Keratinocyte (primary cell): ENCODE measurements at regions not wholly inside any gene's neighbourhood (a gene's known extent, or its start where the extent isn't known, plus 50 kb on each side); places are given as distances from the start of the nearest gene placed in this dataset.

Experiments
- DNase-seq: peaks from one replicate; pipeline ENCODE4 v3.0.0-alpha.2; 2011; ENCODE audit warnings: low read depth, missing footprints, low spot score
- FAIRE-seq: peaks from 2 replicates; lab custom pipeline; 2011; peaks lifted over from hg19 to GRCh38; lab: Jason Lieb, UNC
- H2AFZ ChIP-seq: 2 replicates; pipeline ENCODE4 v1.6.0; 2012; ENCODE audit warnings: low read length, control low read depth, inconsistent platforms; ENCODE audit not compliant: control insufficient read depth
- H3K27ac ChIP-seq: 2 replicates; pipeline ENCODE4 v1.5.1; 2011; ENCODE audit warnings: low read length; ENCODE audit not compliant: control insufficient read depth, insufficient read depth
- H3K27me3 ChIP-seq: 3 replicates; pipeline ENCODE4 v1.6.0; 2011; ENCODE audit warnings: low read length; ENCODE audit not compliant: control insufficient read depth, insufficient read depth; ENCODE audit errors: extremely low read depth
- H3K36me3 ChIP-seq, 2 experiments: 2 replicates in 1 of 2; 3 replicates in 1 of 2; pipeline ENCODE4 v1.5.1; 2011; ENCODE audit warnings: low read length in 2 of 2, mild to moderate bottlenecking in 1 of 2; ENCODE audit not compliant: control insufficient read depth in 2 of 2, insufficient read depth in 2 of 2; ENCODE audit errors: extremely low read depth in 1 of 2
- H3K4me1 ChIP-seq: 3 replicates; pipeline ENCODE4 v1.5.1; 2011; ENCODE audit warnings: low read length; ENCODE audit not compliant: control insufficient read depth, insufficient read depth; ENCODE audit errors: extremely low read depth
- H3K4me2 ChIP-seq: 3 replicates; pipeline ENCODE4 v1.6.0; 2011; ENCODE audit warnings: low read depth, low read length; ENCODE audit not compliant: control insufficient read depth, insufficient read depth; ENCODE audit errors: extremely low read depth
- H3K4me3 ChIP-seq, 3 experiments: fragments of 200-600 bp in 1 of 3; sonication (generic) in 1 of 3; 2 replicates in 2 of 3; 3 replicates in 1 of 3; pipeline ENCODE4 v1.5.1; 2011 to 2016; ENCODE audit warnings: low read length in 3 of 3, mild to moderate bottlenecking in 3 of 3, control low read depth in 2 of 3, inconsistent platforms in 1 of 3, low read depth in 1 of 3, mixed read lengths in 1 of 3, mixed run types in 1 of 3, moderate library complexity in 1 of 3; ENCODE audit not compliant: control insufficient read depth in 2 of 3, insufficient read depth in 2 of 3; ENCODE audit errors: extremely low read depth in 1 of 3
- H3K79me2 ChIP-seq: 2 replicates; pipeline ENCODE4 v1.6.0; 2012; ENCODE audit warnings: low read length; ENCODE audit not compliant: control insufficient read depth, insufficient read depth
- H3K9ac ChIP-seq: 3 replicates; pipeline ENCODE4 v1.6.0; 2011; ENCODE audit warnings: low read length; ENCODE audit not compliant: control insufficient read depth, insufficient read depth; ENCODE audit errors: extremely low read depth
- H3K9me1 ChIP-seq: 3 replicates; pipeline ENCODE4 v1.6.0; 2011; ENCODE audit warnings: low read length; ENCODE audit not compliant: control insufficient read depth, insufficient read depth; ENCODE audit errors: extremely low read depth
- H3K9me3 ChIP-seq: 2 replicates; pipeline ENCODE4 v1.5.1; 2012; ENCODE audit warnings: low read depth, low read length; ENCODE audit not compliant: control insufficient read depth
- H4K20me1 ChIP-seq: 3 replicates; pipeline ENCODE4 v1.6.0; 2011; ENCODE audit warnings: low read length; ENCODE audit not compliant: control insufficient read depth, insufficient read depth; ENCODE audit errors: extremely low read depth
- CTCF ChIP-seq, 3 experiments: IDR thresholded peaks in 1 of 3; conservative IDR thresholded peaks in 1 of 3; optimal IDR thresholded peaks in 1 of 3; 2 replicates in 2 of 3; 3 replicates in 1 of 3; pipeline versions ENCODE3 to v1.5.1; 2011; ENCODE audit warnings: low read length in 3 of 3, mild to moderate bottlenecking in 3 of 3, moderate library complexity in 2 of 3, control low read depth in 1 of 3, inconsistent platforms in 1 of 3; ENCODE audit not compliant: insufficient read depth in 2 of 3; ENCODE audit errors: extremely low read depth in 1 of 3
- EZH2 ChIP-seq: IDR thresholded peaks from one replicate; pipeline ENCODE4 v1.6.1; 2012; ENCODE audit warnings: inconsistent platforms, mild to moderate bottlenecking, low read length, moderate library complexity
- dilution Hi-C: fragments of 300-500 bp; cut with MboI; formaldehyde crosslinking; loops from one replicate; pipeline ENCODE4 v1.7.0; 2020; ENCODE audit warnings: low sequenced_read_pairs; ENCODE audit not compliant: extremely low pct_ligation_motif_present

DNA sequence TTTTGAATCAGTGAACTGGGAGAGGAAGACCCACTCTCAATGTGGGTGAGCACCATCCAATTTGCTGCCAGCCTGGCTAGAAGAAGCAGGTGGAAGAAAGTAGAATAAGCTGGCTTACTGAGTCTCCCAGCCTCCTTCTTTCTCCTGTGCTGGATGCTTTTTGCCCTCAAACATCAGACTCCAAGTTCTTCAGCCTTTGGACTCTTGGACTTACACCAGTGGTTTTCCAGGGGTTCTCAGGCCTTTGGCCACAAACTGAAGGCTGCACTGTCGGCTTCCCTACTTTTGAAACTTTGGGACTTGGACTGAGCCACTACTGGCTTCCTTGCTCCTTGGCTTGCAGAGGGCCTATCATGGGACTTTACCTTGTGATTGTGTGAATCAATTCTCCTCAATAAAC is 804.2 kb upstream of the SLITRK1 start:
- Histone ChIP-seq H3K79me2 (no peaks in the 10 kb centered on the region), H3K27me3 (no peaks in the 10 kb centered on the region)
- no peak for TF ChIP-seq CTCF (optimal IDR thresholded peaks at IDR 0.05 in 1 of 3, IDR thresholded peaks at IDR 0.05 in 1 of 3, conservative IDR thresholded peaks at IDR 0.05 in 1 of 3; ENCODE audit: extremely low read depth in 1 of 3, insufficient read depth in 2 of 3, low read length in 3 of 3)
- TF ChIP-seq EZH2: no peak

DNA sequence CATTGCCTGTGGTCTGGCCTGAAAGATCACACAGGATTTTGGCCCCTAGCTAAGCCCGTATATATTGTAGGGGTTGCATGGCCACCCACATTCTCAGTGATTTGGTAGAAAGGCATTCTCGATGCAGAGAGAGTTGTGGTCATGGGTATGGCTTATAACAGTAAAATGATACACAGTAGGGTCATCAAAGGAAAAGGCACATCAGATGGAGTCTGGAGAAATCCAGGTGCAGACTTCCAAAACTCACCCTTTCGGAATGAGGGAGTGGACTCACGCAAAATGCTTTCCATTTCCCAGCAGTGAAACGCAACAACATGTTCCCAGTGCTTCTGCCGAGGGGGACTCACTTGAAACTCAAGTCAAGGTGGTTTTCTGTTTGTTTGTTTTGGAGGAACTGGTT is 802.5 kb upstream of the SLITRK1 start:
- dilution Hi-C loops: no loop called here
- H3K9me3 ChIP-seq: no peaks in the 10 kb centered on the region
- no peaks in the 10 kb centered on the region for H3K4me1 ChIP-seq
- no peak overlapping the region for H3K9ac ChIP-seq
- H3K9me1 ChIP-seq: no peaks in the 10 kb centered on the region
- no peaks in the 10 kb centered on the region for H4K20me1 ChIP-seq
- no peaks in the 10 kb centered on the region for H3K79me2 ChIP-seq
- DNase-seq (no peak), FAIRE-seq (no peak)
- no peaks in the 10 kb centered on the region for H3K36me3 ChIP-seq
- H3K27ac ChIP-seq: no peak overlapping the region
- H3K4me2 ChIP-seq: no peak overlapping the region
- H2AFZ ChIP-seq: no peak overlapping the region
- no peak for TF ChIP-seq EZH2
- no peak for TF ChIP-seq CTCF (optimal IDR thresholded peaks at IDR 0.05 in 1 of 3, IDR thresholded peaks at IDR 0.05 in 1 of 3, conservative IDR thresholded peaks at IDR 0.05 in 1 of 3; ENCODE audit: extremely low read depth in 1 of 3, insufficient read depth in 2 of 3, low read length in 3 of 3)
- H3K4me3 ChIP-seq: no peak overlapping the region
- no peaks in the 10 kb centered on the region for H3K27me3 ChIP-seq

More for the DNA sequence above, 804.2 kb upstream of the SLITRK1 start:
- no peak overlapping the region for H3K4me2 ChIP-seq
- H3K9me3 ChIP-seq: no peaks in the 10 kb centered on the region
- H3K9ac ChIP-seq: no peak overlapping the region
- no peaks in the 10 kb centered on the region for H3K9me1 ChIP-seq
- no peaks in the 10 kb centered on the region for H4K20me1 ChIP-seq
- H2AFZ ChIP-seq: no peak overlapping the region
- H3K4me1 ChIP-seq: no peaks in the 10 kb centered on the region
- H3K4me3 ChIP-seq: no peak overlapping the region
- FAIRE-seq: no peak
- dilution Hi-C loops: no loop called here
- H3K36me3 ChIP-seq: no peaks in the 10 kb centered on the region
- DNase-seq: no peak
- H3K27ac ChIP-seq: no peak overlapping the region
